ENCODE measurements at regions not wholly inside any gene's neighbourhood (a gene's known extent, or its start where the extent isn't known, plus 50 kb on each side); places are given as distances from the start of the nearest gene placed in this dataset.
"Not testable (repeated sequence)": the region's sequence is repeated elsewhere in the genome, so short reads cannot be mapped to it uniquely, and the experiment has no call there.

- TF ChIP-seq TEAD2 (CRISPR knock-in tag; IDR thresholded peaks at IDR 0.05) (0 out of 2 replicates have a peak, but pooled peaks have one; percentile 45), DBP (CRISPR knock-in tag; IDR thresholded peaks at IDR 0.05; ENCODE audit: not compliant biosample characterization) (peak; percentile 64), THAP11 (CRISPR knock-in tag; IDR thresholded peaks at IDR 0.05) (peak; percentile 36; the same call in 1 of the 2 replicates), HOMEZ (CRISPR knock-in tag; IDR thresholded peaks at IDR 0.05; ENCODE audit: low read depth) (0 out of 2 replicates have a peak, but pooled peaks have one; percentile 27), ZSCAN12 (CRISPR knock-in tag; IDR thresholded peaks at IDR 0.05) (0 out of 2 replicates have a peak, but pooled peaks have one; percentile 46), ZBTB44 (CRISPR knock-in tag; IDR thresholded peaks at IDR 0.05) (peak; percentile 80; the same call in 1 of the 2 replicates), ZBTB43 (CRISPR knock-in tag; conservative IDR thresholded peaks at IDR 0.05) (peak; percentile 65; the same call in 1 of the 2 replicates), KLF11 (CRISPR knock-in tag; IDR thresholded peaks at IDR 0.05) (peak; percentile 85; the same call in 1 of the 2 replicates), SOX13 (CRISPR knock-in tag; conservative IDR thresholded peaks at IDR 0.05 in 1 of 2, IDR thresholded peaks at IDR 0.05 in 1 of 2) (0 out of 4 replicates have a peak, but pooled peaks of 1 of the 2 experiments have one; percentile 10), HDAC2 (CRISPR knock-in tag; IDR thresholded peaks at IDR 0.05) (peak; percentile 54; the same call in 1 of the 2 replicates), ZNF124 (CRISPR knock-in tag; IDR thresholded peaks at IDR 0.05) (0 out of 2 replicates have a peak, but pooled peaks have one; percentile 39), FOXK1 (CRISPR knock-in tag; IDR thresholded peaks at IDR 0.05; ENCODE audit: borderline replicate concordance, low read depth) (peak; percentile 32; the same call in 1 of the 2 replicates), TFE3 (CRISPR knock-in tag; IDR thresholded peaks at IDR 0.05) (peak; percentile 67), ERF (CRISPR knock-in tag; IDR thresholded peaks at IDR 0.05) (peak; percentile 50; the same call in 1 of the 2 replicates), MIER2 (CRISPR knock-in tag; IDR thresholded peaks at IDR 0.05) (peak; percentile 94)
- TF ChIP-seq SOX13 (IDR thresholded peaks at IDR 0.05) = not testable (repeated sequence)
Measured at GRCh38 chr1:243019030-243019635, 235.9 kb downstream of the CEP170 start (continued).
